Activated CD8-positive, alpha-beta memory T cell treated with anti-CD3 and anti-CD28 coated beads, Interleukin-2, amount 50 U/mL, for 4 hours (primary cell): ENCODE measurements at regions not wholly inside any gene's neighbourhood (a gene's known extent, or its start where the extent isn't known, plus 50 kb on each side); places are given as distances from the start of the nearest gene placed in this dataset.
"Not testable (repeated sequence)": the region's sequence is repeated elsewhere in the genome, so short reads cannot be mapped to it uniquely, and the experiment has no call there.

Experiments
- DNase-seq: peaks from one replicate; pipeline ENCODE4 v3.0.0-alpha.2; 2020

DNA sequence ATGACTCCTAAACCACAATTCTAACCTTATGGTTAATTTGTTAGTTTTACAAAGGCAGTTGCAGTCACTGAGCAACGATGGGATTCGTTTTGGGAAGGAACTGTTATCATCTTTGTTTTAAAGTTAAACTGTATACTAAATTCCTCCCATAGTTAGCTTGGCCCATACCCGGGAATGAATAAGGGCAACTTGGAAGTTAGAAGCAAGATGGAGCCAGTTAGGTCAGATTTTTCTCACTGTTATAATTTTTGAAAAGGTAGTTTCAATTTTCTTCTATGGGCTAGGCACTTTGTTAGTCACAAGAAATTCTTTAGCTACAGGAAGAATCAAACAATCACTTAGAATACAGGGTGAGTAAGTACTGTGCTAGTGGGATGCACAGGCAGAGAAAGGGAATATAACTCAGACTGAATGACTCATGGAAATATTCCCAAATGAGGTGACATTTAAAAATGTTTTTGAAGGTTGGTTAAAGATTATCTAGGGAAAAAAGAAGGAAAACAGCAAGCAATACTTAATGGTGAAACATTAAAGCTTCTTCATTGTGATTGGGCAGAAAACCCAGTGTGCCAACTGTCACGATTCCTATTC is 153.6 kb downstream of the MAGEB17 start:
- no peak for DNase-seq

DNA sequence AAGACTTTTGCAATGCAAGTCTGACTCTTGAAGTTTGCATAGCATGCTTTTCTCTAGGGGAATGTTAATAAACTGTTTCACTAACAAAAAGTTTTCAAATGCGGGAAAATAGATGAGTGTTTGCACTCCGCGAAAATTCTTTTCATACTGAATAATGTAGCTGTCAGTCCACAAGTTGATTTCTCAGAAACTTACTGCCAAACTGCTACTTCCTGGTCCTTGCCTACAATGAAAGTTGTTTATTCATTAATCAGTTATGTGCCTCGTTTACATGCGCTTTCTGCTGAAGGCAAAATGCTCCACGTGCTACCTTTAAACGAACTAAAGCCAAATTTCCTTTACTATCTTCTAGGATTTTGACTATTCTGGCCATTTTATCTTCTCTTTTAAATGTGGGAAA is 166.2 kb downstream of the MAGEB17 start:
- no peak for DNase-seq

DNA sequence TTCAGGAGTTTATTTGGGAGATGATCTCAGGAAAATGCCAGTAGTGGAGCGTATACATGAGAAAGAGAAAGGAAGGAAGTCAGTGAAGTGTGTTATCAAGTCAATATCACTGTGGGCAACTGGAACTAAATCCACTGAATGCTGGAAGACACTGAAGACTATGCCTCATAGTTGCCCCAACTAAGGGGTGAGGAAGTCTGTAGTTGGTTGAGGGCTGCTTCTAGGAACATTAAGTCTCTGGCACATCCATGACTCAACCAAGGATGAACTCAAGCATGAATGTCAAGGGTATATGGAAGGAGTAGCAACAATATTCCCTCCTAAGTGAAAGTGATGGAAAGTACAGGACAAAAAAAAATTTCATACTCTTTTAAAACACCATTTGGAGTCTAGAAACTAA is 167.9 kb downstream of the MAGEB17 start:
- DNase-seq: no peak

DNA sequence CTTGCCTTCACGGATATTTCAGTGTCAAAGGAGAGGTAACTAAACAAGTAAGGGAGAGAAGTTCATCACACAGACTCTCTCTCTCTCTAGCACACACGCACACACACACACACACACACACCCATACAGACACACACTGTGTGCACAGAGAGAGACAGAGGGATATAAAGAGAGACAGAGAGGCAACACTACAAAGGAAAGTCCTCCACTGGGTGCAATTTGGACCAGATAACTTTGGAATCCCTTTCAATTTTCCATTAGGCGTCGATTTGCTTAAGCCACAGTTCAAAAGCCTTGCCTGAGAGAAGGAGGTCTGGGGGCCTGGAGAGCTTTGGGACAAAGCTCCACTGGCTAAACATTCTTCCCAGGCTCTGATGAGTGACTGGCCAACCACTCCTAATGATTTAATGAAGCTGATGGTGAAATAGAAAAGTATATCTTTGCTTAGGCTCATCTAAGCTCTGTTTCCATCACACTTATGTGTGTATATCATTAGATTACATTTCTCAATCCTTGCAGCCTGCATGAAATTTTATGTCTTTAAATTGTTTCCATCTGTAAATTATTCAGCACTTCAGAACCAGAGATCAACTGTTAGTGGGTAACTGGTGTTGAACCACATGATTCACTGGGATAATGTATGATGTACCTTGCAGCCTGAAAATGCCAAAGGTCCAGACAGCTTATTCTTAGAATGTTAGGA is 180.8 kb downstream of the MAGEB17 start:
- DNase-seq: no peak

DNA sequence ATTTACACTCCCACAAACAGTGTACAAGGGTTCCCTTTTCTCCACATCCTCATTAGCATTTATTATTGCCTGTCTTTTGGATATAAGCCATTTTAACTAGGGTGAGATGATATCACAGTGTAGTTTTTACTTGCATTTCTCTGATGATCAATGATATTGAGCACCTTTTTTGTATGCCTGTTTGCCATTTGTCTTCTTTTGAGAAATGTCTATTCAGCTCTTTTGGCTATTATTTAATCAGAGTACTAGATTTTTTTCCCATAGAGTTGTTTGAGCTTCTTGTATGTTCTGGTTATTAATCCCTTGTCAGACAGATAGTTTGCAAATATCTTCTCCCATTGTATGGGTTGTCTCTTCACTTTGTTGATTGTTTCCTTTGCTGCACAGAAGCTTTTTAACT is 190.6 kb downstream of the MAGEB17 start:
- no peak for DNase-seq

DNA sequence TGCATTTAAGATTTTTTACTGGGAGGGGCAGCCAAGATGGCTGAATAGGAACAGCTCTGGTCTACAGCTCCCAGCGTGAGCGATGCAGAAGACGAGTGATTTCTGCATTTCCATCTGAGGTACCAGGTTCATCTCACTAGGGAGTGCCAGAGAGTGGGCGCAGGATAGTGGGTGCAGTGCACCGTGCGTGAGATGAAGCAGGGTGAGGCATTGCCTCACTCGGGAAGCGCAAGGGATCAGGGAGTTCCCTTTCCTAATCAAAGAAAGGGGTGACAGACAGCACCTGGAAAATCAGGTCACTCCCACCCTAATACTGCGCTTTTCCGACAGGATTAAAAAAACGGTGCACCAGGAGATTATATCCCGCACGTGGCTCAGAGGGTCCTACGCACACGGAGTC is 192.8 kb downstream of the MAGEB17 start:
- not testable (repeated sequence) for DNase-seq

DNA sequence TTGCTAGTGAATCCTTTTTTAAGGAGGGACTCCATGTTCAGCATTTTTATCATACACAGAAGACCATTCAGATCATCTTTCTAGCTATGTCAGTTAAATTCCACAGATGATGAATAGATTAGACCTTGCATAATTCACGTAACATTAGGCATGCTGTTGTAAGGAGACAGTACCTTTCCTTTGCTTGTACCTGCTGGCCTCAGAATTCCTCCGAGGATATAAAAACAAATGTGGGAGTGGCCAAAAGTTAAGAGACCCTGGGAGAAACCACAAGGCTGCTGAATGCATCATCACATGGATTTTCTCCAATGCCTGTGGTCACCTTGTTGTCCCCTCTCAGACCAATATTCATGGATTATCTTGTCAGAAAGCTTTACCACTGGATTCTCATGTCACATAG is 201.4 kb downstream of the MAGEB17 start:
- no peak for DNase-seq

DNA sequence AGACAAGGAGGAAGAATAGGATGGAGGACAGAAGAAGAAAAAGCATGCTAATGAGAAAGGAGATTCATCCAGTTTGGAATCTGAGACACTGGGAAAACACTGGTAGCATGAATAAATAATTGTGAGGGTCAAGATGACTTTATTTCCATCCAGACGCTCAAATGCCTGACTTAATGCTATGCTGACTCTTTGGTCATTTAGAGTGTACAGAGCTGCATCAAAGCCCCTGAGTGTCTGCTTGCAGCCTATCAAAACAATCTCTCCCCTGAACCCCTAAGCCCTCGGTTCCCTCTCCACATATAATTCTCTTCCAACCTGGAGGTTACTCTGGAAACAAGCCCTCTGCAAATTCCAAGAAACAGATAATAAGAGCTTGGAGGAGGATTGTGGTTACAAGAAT is 208.8 kb downstream of the MAGEB17 start:
- no peak for DNase-seq

DNA sequence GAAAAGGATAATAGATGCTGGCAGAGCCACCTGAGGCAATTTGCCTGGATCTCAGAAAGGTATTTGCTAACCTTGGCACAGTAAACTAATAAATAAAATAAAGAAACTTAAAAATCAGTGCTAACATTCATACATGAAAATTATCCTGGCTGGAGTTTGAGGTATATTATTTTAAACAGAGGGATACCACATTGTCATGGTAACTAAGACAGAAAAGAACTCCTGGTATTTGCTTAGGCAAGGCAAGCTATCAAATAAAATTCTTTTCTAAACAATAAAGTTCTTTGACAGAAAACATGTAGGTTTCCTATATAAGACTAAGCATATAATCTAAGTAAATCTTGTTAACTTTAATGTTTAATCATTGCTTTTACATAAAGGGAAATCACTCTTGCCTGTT is 218.8 kb downstream of the MAGEB17 start:
- DNase-seq: no peak

DNA sequence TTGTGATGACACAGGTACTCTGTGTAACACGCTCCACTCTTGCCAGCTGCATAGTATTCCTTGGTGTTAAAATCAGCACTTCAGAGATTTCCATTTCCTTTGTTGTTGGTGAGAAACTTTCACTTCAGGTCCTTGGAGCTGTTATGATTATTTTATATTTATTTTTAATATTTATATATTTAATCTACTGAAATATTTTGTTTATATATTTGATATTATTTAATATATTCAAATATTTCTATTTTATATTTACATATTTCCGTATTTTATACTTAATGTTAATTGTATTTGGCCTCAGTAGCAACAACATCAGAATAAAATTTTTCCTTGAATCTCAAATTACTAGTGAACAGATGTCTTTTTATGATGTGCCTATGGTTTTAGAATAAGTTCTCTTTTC is 225.3 kb downstream of the MAGEB17 start:
- DNase-seq: no peak

DNA sequence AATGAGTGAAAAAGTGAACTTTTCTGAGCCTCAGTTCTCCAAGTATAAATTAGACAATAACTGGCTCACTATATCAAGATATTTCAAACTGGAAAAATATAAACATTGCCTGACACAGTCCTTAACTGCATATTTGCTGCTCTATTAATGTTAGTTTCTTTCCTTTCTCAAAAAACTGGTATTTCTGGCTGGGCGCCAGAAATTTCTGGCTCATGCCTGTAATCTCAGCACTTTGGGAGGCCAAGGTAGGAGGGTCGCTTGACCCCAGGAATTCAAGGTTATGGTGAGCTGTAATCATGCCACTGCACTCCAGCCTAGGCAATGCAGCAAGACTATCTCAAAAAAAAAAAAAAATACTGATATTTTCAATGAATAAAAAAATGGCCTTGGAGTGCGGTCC is 227.0 kb downstream of the MAGEB17 start:
- no peak for DNase-seq

DNA sequence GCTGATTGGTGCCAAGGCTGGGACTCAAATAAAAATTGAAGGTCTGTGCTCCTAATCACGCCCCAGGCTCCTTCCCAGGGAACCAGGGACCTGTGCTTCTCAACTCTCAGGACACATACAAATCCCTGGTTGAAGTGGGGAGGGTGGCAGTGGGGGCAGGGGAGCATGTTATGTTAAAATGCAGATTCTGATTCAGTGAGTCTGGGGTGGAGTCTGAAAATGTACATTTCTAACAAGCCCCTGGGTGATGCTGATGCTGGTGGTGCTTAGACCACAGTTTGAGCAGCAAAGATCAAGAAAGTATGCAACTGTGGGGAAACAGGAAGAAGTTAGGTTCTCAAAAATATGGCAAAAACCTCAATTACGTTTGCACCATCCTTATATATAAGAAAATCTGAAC is 236.5 kb downstream of the MAGEB17 start:
- DNase-seq: no peak

DNA sequence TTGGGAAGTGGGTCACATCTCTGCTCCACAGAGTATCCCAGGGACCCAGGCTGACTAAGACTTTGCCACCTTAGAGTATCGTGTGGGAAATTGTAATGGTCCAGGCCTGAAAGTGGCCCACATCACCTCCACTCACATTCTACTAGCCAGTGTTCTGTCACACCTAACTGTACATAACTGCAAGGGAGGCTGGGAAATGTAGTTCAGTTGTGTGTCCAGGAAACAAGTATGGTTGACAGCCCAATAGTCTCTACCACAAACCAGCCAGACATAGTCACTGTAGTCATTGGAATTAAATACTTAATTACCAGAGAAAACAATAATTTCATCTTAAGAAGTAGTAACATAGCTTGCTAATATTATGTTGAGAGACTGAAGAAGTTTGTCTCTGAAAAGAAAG is 233.4 kb upstream of the S100G start:
- no peak for DNase-seq

DNA sequence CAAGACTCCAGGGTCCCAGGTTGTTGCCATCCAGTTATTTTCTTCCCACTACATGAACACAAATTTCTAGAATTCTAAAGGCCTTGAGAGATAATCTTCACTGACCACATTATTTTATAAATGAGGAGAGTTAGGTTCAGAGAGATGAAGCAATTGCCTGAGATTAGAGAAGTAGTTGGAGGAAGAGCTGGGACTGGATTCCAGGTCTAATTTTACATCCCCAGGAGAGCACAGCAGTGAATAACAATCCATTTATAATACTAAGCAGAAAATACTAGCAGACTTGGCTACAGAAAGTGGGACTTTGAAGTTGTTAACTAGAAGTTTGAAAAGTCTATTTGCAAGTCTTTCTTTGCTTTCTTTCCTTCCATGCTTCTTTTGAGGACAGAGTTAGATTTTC is 231.3 kb upstream of the S100G start:
- DNase-seq: no peak

DNA sequence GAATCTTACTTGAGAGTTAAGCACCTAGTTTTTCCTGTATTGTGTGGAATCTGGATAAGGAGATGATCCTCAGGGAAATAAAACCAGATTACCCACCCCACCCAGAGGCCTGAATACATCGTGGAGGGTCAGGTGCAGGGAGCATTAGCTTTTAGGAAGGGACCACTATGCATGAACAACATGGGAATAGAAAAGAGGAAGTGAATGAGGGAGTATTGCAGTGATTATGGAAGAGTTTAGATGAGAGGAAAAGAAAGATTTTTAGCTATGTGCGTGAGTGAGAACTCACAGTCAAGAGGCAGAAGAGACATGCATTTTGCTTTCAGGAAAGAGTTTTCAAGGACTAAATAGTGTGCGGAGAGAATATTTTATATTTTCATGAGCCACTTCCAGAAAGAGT is 222.3 kb upstream of the S100G start:
- DNase-seq: no peak

DNA sequence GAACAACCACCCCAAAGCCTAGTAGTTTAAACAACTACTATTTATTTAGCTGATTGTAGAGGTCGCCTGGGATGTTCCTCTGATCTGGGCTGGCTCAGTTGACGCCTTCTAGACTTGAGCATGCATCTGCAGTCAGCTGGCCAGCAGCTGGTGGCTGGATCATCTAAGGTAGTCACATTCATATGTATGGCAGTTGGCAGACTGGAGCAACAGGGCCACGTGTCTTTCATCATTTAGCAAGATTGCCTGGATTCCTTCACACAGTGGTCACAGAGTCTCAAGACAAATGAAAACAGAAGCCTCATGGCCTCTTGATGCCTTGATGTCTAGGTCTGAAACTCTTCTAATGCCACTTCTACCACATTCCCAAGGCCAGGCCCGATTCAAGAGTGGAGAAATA is 220.6 kb upstream of the S100G start:
- no peak for DNase-seq

DNA sequence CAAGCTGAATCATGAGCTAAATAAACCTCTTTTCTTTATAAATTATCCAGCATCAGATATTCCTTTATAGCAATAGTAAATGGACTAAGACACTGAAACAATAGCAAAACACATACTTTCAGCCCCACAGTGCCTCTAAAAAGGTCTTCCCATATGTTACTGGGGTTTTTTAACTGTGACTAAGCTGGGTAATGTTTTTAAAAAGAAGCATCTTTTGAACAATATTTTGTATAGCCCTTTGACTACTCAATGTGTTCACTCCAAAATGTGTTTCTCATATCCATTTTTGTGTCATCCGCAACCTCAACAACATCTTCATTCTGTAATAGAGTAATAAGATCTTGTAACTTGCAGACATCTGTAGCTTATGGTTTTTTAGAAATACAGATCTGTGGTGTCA is 218.7 kb upstream of the S100G start:
- DNase-seq: no peak

DNA sequence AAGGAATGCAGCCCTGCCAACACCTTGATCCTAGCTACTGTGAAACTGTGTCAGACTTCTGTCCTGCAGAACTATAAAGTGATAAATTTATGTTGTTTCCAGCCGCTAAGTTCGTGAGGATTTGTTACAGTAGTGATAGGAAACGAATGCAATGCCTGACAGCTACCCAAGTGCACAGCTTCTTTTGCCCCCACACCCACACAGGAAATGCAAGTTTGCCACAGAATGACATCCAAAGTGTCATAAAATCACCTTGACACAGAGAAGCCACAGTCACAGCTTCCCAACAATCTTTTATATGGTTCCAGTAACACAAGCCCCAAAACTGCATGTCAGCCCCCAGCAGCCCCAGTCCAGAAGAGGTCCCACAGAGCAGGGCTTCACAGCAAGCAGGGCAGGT is 216.9 kb upstream of the S100G start:
- no peak for DNase-seq

DNA sequence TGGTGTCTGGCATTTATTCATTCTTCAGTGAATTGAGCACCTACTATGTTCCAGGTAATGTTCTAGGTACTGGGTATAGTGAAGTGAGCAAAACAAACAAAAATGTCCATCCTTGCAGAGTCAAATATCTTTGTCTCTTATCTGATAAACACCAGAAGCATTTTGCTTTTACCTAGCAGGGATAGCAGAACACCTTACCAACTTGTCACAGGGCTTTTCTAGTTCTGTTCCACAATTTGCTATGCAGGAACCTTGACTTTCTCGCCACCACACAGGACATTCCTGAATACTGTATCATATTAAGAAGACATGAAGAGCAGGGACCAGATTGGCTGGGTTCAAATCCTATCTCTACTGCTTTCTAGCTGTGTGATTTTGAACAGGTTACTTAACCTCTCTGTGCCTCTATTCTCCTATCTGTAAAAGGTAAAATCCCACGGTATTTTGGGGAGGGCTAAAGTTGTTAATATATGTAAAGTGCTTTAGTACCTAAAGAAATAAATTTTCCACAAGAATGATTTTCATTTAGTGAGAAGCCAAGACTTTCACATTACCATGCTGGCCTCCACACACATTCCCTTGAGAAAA is 214.5 kb upstream of the S100G start:
- no peak for DNase-seq

DNA sequence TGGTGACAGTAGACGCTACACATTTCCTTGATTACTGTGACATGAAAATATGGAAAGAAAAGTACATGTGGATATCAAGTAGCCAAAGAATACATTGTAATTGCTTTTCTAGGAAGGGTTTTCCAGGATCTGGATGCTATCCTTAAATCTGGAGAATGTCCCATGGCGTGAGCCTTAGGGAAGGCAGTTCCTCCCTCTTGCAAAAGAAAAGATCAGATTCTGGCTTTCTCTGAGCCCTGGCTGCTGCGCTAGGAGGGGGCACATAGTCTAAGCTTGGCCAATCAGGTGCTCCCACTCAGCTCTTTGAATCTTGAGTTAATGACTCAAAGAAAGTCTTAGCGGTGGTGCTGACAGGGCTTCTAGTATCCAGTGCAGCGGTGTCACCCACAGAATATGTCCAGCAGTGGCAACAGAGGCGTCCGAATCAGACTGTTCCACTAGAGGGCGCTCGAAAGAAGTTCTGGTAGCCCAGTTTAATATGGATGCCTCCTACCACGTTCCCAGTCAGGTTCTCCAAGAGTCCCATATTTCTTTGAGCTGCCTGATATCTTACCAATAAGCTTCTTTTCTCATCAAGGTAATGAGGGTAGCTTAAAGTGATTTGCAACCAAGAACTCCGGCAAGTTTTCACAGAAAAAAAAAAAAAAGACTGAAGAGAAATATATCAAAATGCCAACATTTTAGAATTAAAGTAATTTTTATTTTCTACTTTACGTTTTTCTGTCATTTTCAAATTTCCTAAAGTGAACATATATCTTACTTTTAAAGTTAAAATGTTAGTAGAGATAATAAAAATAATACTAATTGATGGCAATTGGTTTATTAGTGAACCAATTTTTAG is 213.4 kb upstream of the S100G start:
- peak; percentile 59 for DNase-seq

DNA sequence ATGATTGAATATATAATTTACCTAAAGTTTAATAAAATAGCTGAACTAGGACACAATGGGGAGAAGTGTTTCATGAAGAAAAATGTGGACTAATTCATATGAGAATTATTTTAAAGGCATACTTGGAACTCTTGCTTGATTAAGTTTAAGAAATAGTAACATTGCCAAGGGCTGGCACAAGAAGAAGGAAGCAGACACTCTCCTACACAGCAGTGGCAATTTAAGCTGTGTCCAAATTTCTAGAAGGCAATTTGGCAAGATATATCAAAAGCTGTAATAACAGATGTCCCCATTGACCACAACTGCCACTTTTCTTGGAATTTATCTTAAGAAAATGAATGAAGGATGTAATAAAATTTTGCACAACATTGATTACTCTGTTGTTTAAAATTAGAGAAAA is 209.5 kb upstream of the S100G start:
- no peak for DNase-seq

DNA sequence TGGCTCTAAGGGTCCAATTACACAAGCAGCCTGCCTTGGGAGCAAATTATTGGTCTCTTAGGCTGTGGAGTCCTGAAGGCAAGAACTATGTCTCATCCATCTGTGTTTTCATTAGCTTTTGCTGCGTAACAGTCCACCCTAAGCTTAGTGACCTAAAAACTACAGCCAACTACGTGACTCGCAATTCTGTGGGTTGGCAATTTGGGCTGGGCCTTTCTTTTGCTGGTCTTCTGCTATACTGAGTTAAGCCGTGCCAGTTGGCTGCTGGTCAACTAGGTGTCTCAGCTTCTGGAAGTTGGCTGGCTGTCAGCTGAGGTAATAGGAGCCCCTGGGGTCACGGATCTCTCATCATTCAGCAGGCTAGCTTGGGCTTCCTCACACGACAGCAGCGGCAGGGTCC is 205.6 kb upstream of the S100G start:
- DNase-seq: no peak

DNA sequence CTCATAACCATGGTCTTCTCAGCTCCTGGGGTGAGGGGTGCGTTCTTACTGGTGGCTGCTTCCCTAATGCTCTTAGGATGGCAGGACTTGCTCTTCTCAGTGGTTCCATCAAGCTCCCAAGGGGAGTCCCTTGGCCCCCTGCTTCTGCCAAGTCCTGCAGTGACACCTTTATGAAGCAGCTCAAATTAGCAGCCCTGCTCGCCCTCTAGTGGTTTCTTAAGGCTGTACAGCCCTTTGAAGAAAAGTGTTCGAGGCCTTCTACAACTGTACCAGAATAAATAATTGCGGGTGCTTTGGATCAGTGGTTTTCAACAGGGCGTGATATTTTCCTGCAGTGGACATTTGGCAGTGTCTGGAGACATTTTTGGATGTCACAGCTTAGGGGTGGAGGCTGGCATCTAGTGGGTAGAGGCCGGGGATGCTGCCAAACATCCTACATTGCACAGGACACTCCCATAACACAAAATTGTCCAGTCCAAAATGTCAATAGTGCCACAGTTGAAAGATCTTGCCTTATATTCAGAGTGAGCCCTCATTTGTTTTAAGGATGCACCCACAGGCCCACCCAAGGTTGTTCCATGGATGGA is 204.7 kb upstream of the S100G start:
- DNase-seq: peak; percentile 24

DNA sequence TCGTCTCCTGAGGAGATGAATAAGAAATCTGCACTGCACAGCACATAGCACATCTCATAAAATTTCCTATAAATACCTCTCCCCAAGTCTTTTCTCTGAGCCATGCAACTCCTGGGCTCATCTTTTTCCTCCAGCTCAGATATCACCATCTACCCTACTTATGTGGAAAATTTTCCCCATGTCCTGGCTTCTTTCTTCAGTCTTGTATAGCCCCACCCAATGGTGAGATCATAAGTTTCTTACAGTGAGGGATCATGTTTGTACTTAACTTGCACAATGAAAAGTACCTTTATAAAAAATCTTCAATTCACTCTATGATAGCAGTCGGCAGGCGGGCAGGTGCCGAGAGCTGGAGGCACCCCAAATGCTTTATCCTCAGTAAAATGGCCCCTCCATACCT is 198.6 kb upstream of the S100G start:
- no peak for DNase-seq
